ENCODE measurements at regions not wholly inside any gene's neighbourhood (a gene's known extent, or its start where the extent isn't known, plus 50 kb on each side); places are given as distances from the start of the nearest gene placed in this dataset.

- TF ChIP-seq CTCF (conservative IDR thresholded peaks at IDR 0.05), result no peak
- no peaks in the 10 kb centered on the region for H3K36me3 Mint-ChIP-seq (ENCODE audit: low read depth)
- no peaks in the 10 kb centered on the region for H3K4me1 Mint-ChIP-seq
- H3K4me3 Mint-ChIP-seq, result no peak overlapping the region
- no peak overlapping the region for H3K27ac Mint-ChIP-seq (ENCODE audit: unreplicated experiment)
- H3K9me3 Mint-ChIP-seq, result peaks cover 3% of the 10 kb centered on the region
- no peaks in the 10 kb centered on the region for H3K27me3 Mint-ChIP-seq (ENCODE audit: low read depth)
- DNase-seq (ENCODE audit: low read depth, low spot score), result no peak
These were observed 489.6 kb downstream of the TTLL7 start for GRCh38 chr1:83509301-83509781.

- no peaks in the 10 kb centered on the region for H3K4me1 Mint-ChIP-seq
- no peaks in the 10 kb centered on the region for H3K27me3 Mint-ChIP-seq (ENCODE audit: low read depth)
- no peak for TF ChIP-seq CTCF (conservative IDR thresholded peaks at IDR 0.05)
- no peaks in the 10 kb centered on the region for H3K36me3 Mint-ChIP-seq (ENCODE audit: low read depth)
- H3K9me3 Mint-ChIP-seq, result peaks cover 5% of the 10 kb centered on the region
- H3K4me3 Mint-ChIP-seq, result no peak overlapping the region
- no peak for DNase-seq (ENCODE audit: low read depth, low spot score)
- no peak overlapping the region for H3K27ac Mint-ChIP-seq (ENCODE audit: unreplicated experiment)
These were observed 490.3 kb downstream of the TTLL7 start for GRCh38 chr1:83508485-83509151.

- no peaks in the 10 kb centered on the region for H3K4me1 Mint-ChIP-seq
- H3K36me3 Mint-ChIP-seq (ENCODE audit: low read depth), result no peaks in the 10 kb centered on the region
- no peak overlapping the region for H3K4me3 Mint-ChIP-seq
- H3K27me3 Mint-ChIP-seq (ENCODE audit: low read depth), result no peaks in the 10 kb centered on the region
- H3K9me3 Mint-ChIP-seq, result peaks cover 5% of the 10 kb centered on the region
- no peak for DNase-seq (ENCODE audit: low read depth, low spot score)
- TF ChIP-seq CTCF (conservative IDR thresholded peaks at IDR 0.05), result no peak
- H3K27ac Mint-ChIP-seq (ENCODE audit: unreplicated experiment), result no peak overlapping the region
These were observed 493.8 kb downstream of the TTLL7 start for GRCh38 chr1:83505148-83505547.

- Mint-ChIP-seq H3K4me3 (no peak overlapping the region), H3K27me3 (ENCODE audit: low read depth) (no peaks in the 10 kb centered on the region), H3K9me3 (peaks cover 5% of the 10 kb centered on the region), H3K36me3 (ENCODE audit: low read depth) (no peaks in the 10 kb centered on the region), H3K27ac (ENCODE audit: unreplicated experiment) (no peak overlapping the region), H3K4me1 (no peaks in the 10 kb centered on the region)
- no peak for DNase-seq (ENCODE audit: low read depth, low spot score)
- TF ChIP-seq CTCF (conservative IDR thresholded peaks at IDR 0.05), result no peak
These were observed 495.8 kb downstream of the TTLL7 start for GRCh38 chr1:83503153-83503552.

GRCh38 chr1:83500987-83501591 lies 497.8 kb downstream of the TTLL7 start:
- no peaks in the 10 kb centered on the region for H3K4me1 Mint-ChIP-seq
- no peak for TF ChIP-seq CTCF (conservative IDR thresholded peaks at IDR 0.05)
- no peaks in the 10 kb centered on the region for H3K36me3 Mint-ChIP-seq (ENCODE audit: low read depth)
- no peak overlapping the region for H3K4me3 Mint-ChIP-seq
- no peak overlapping the region for H3K27ac Mint-ChIP-seq (ENCODE audit: unreplicated experiment)
- DNase-seq (ENCODE audit: low read depth, low spot score), result no peak
- no peaks in the 10 kb centered on the region for H3K27me3 Mint-ChIP-seq (ENCODE audit: low read depth)
- peaks cover 5% of the 10 kb centered on the region for H3K9me3 Mint-ChIP-seq
